NOMO-1 treated with dmso at 0.1 percent for 144 hours (cell line): ENCODE measurements at regions not wholly inside any gene's neighbourhood (a gene's known extent, or its start where the extent isn't known, plus 50 kb on each side); places are given as distances from the start of the nearest gene placed in this dataset.

Source experiments
- DNase-seq: peaks from one replicate; lab custom pipeline; 2025; ENCODE audit not compliant: unreplicated experiment; lab: John Stamatoyannopoulos, UW

GRCh38 chr14:84751745-84752144 is 778.2 kb upstream of the FLRT2 start:
- no peak for DNase-seq

- no peak for DNase-seq
Measured at GRCh38 chr14:84760489-84761126, 769.3 kb upstream of the FLRT2 start.

GRCh38 chr14:84767434-84767833 is 762.5 kb upstream of the FLRT2 start:
- DNase-seq: no peak

- DNase-seq: no peak
Measured at GRCh38 chr14:84770030-84770429, 759.9 kb upstream of the FLRT2 start.

- DNase-seq: no peak
Measured at GRCh38 chr14:84777356-84777755, 752.6 kb upstream of the FLRT2 start.

- DNase-seq: no peak
Measured at GRCh38 chr14:84782902-84783301, 747.0 kb upstream of the FLRT2 start.

- no peak for DNase-seq
Measured at GRCh38 chr14:84783511-84783910, 746.4 kb upstream of the FLRT2 start.

- no peak for DNase-seq
Measured at GRCh38 chr14:84785996-84786395, 743.9 kb upstream of the FLRT2 start.

GRCh38 chr14:84789012-84789411 is 740.9 kb upstream of the FLRT2 start:
- DNase-seq: no peak

- DNase-seq: no peak
Measured at GRCh38 chr14:84792722-84793410, 737.1 kb upstream of the FLRT2 start.

- no peak for DNase-seq
Measured at GRCh38 chr14:84797326-84797725, 732.6 kb upstream of the FLRT2 start.

GRCh38 chr14:84804468-84804867 is 725.5 kb upstream of the FLRT2 start:
- DNase-seq: no peak

- no peak for DNase-seq
Measured at GRCh38 chr14:84804895-84805294, 725.0 kb upstream of the FLRT2 start.

GRCh38 chr14:84806181-84806580 is 723.8 kb upstream of the FLRT2 start:
- no peak for DNase-seq

GRCh38 chr14:84806622-84807021 is 723.3 kb upstream of the FLRT2 start:
- no peak for DNase-seq

- no peak for DNase-seq
Measured at GRCh38 chr14:84807673-84808072, 722.3 kb upstream of the FLRT2 start.

GRCh38 chr14:84809158-84809557 is 720.8 kb upstream of the FLRT2 start:
- DNase-seq: no peak

GRCh38 chr14:84814391-84814790 is 715.6 kb upstream of the FLRT2 start:
- no peak for DNase-seq

GRCh38 chr14:84819528-84819927 is 710.4 kb upstream of the FLRT2 start:
- no peak for DNase-seq

- no peak for DNase-seq
Measured at GRCh38 chr14:84825481-84826251, 704.3 kb upstream of the FLRT2 start.

- DNase-seq: no peak
Measured at GRCh38 chr14:84826294-84826693, 703.6 kb upstream of the FLRT2 start.

- DNase-seq: no peak
Measured at GRCh38 chr14:84850595-84850994, 679.3 kb upstream of the FLRT2 start.
